ENCODE measurements at regions not wholly inside any gene's neighbourhood (a gene's known extent, or its start where the extent isn't known, plus 50 kb on each side); places are given as distances from the start of the nearest gene placed in this dataset.

DNA sequence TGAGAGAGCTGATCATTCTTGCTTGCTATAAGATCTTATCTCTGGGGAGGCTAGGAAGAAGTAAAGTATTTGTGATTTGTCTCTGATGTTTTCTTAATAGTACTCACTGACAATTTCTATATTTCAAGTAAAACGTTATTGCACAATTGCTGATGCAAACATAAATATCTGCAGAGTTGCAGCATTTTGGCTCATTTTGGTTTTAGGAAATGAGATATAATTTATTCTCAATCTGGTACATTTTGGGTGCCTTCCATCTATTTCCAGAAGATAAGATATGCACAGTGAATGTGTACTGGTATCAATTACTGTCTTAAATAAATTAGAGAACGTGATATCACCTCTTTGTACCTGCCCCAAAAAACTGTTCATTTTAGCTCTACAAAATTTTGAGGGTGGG, 1431.5 kb downstream of the BRINP3 start:
- Histone ChIP-seq H3K4me3 (ENCODE audit: low read depth in 1 of 2, low read length in 2 of 2) (no peak overlapping the region), H3K4me2 (ENCODE audit: insufficient read depth, low read length) (no peak overlapping the region), H3K4me1 (ENCODE audit: insufficient read depth, low read length) (no peaks in the 10 kb centered on the region), H4K20me1 (ENCODE audit: insufficient read depth, low read length) (no peaks in the 10 kb centered on the region), H3K27me3 (ENCODE audit: insufficient read depth, low read length, poor library complexity) (no peaks in the 10 kb centered on the region), H3K79me2 (ENCODE audit: insufficient read depth, low read length) (no peaks in the 10 kb centered on the region), H3K36me3 (ENCODE audit: insufficient read depth, low read length) (no peaks in the 10 kb centered on the region), H3K9me3 (ENCODE audit: insufficient read depth, low read length, severe bottlenecking) (no peaks in the 10 kb centered on the region), H3K27ac (ENCODE audit: low read length) (no peak overlapping the region), H2AFZ (ENCODE audit: low read depth, low read length) (no peak overlapping the region), H3K9ac (ENCODE audit: low read depth, low read length) (no peak overlapping the region)
- no peak for DNase-seq
- no peak for ATAC-seq (ENCODE audit: insufficient read depth, low read depth)
- TF ChIP-seq, protein P1, sequence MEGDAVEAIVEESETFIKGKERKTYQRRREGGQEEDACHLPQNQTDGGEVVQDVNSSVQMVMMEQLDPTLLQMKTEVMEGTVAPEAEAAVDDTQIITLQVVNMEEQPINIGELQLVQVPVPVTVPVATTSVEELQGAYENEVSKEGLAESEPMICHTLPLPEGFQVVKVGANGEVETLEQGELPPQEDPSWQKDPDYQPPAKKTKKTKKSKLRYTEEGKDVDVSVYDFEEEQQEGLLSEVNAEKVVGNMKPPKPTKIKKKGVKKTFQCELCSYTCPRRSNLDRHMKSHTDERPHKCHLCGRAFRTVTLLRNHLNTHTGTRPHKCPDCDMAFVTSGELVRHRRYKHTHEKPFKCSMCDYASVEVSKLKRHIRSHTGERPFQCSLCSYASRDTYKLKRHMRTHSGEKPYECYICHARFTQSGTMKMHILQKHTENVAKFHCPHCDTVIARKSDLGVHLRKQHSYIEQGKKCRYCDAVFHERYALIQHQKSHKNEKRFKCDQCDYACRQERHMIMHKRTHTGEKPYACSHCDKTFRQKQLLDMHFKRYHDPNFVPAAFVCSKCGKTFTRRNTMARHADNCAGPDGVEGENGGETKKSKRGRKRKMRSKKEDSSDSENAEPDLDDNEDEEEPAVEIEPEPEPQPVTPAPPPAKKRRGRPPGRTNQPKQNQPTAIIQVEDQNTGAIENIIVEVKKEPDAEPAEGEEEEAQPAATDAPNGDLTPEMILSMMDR (IDR thresholded peaks at IDR 0.05; ENCODE audit: borderline replicate concordance, extremely low read depth, low read length, poor library complexity, severe bottlenecking) = no peak
- no peak for TF ChIP-seq EZH2 (IDR thresholded peaks at IDR 0.05; ENCODE audit: borderline replicate concordance, low read depth, low read length, severe bottlenecking)

DNA sequence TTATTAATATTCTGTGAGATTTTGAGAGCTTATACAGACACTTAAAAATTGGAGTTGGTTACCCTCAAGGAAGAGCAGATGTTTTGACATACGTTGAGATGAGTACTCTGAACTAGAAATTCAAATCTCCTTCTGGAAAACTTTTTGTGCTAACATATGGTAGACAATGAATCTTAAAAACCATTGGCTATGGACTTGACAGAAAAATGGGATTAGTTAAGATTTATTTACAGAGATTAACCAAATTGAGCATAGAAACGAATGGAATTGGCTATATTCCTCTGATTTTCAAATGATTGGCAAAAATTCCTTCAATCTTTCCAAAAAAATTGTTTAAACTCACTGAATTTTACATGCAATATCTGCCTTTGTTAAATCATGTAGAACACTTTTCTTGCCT, 1392.9 kb downstream of the BRINP3 start:
- TF ChIP-seq, protein P1 (IDR thresholded peaks at IDR 0.05; ENCODE audit: borderline replicate concordance, extremely low read depth, low read length, poor library complexity, severe bottlenecking) = no peak
- TF ChIP-seq EZH2 (IDR thresholded peaks at IDR 0.05; ENCODE audit: borderline replicate concordance, low read depth, low read length, severe bottlenecking) = no peak
- no peak overlapping the region for H3K27ac ChIP-seq (ENCODE audit: low read length)

DNA sequence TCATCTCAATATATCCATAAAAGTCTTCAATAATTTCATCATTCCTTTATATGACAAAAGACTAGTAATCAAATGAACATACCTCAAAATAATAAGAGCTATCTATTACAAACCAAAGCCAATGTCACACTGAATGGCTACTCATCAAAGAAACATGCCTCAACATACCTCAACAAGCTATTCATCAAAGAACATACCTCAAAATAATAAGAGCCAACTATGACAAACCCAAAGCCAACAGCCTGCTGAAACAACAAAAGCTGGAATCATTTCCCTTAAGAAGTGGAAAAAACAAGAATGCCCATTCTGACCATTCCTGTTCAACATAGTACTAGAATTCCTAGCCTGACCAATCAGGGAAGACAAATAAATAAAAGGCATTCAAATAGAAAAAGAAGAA, 1373.7 kb downstream of the BRINP3 start:
- H3K4me1 ChIP-seq (ENCODE audit: insufficient read depth, low read length) = no peaks in the 10 kb centered on the region
- no peak overlapping the region for H2AFZ ChIP-seq (ENCODE audit: low read depth, low read length)
- no peak for TF ChIP-seq EZH2 (IDR thresholded peaks at IDR 0.05; ENCODE audit: borderline replicate concordance, low read depth, low read length, severe bottlenecking)
- TF ChIP-seq, protein P1 (IDR thresholded peaks at IDR 0.05; ENCODE audit: borderline replicate concordance, extremely low read depth, low read length, poor library complexity, severe bottlenecking) = no peak
- DNase-seq (no peak), ATAC-seq (ENCODE audit: insufficient read depth, low read depth) (no peak)
- no peaks in the 10 kb centered on the region for H3K9me3 ChIP-seq (ENCODE audit: insufficient read depth, low read length, severe bottlenecking)
- no peaks in the 10 kb centered on the region for H3K36me3 ChIP-seq (ENCODE audit: insufficient read depth, low read length)
- H3K27me3 ChIP-seq (ENCODE audit: insufficient read depth, low read length, poor library complexity) = no peaks in the 10 kb centered on the region
- no peak overlapping the region for H3K9ac ChIP-seq (ENCODE audit: low read depth, low read length)
- no peak overlapping the region for H3K4me3 ChIP-seq (ENCODE audit: low read depth in 1 of 2, low read length in 2 of 2)
- no peak overlapping the region for H3K27ac ChIP-seq (ENCODE audit: low read length)
- no peaks in the 10 kb centered on the region for H4K20me1 ChIP-seq (ENCODE audit: insufficient read depth, low read length)
- H3K79me2 ChIP-seq (ENCODE audit: insufficient read depth, low read length) = no peaks in the 10 kb centered on the region
- no peak overlapping the region for H3K4me2 ChIP-seq (ENCODE audit: insufficient read depth, low read length)

More for the DNA sequence above, 1392.9 kb downstream of the BRINP3 start:
- Histone ChIP-seq H3K4me2 (ENCODE audit: insufficient read depth, low read length) (no peak overlapping the region), H3K9ac (ENCODE audit: low read depth, low read length) (no peak overlapping the region), H2AFZ (ENCODE audit: low read depth, low read length) (no peak overlapping the region), H3K4me3 (ENCODE audit: low read depth in 1 of 2, low read length in 2 of 2) (no peak overlapping the region), H4K20me1 (ENCODE audit: insufficient read depth, low read length) (no peaks in the 10 kb centered on the region), H3K27me3 (ENCODE audit: insufficient read depth, low read length, poor library complexity) (no peaks in the 10 kb centered on the region), H3K9me3 (ENCODE audit: insufficient read depth, low read length, severe bottlenecking) (no peaks in the 10 kb centered on the region), H3K4me1 (ENCODE audit: insufficient read depth, low read length) (no peaks in the 10 kb centered on the region), H3K36me3 (ENCODE audit: insufficient read depth, low read length) (no peaks in the 10 kb centered on the region), H3K79me2 (ENCODE audit: insufficient read depth, low read length) (no peaks in the 10 kb centered on the region)
- DNase-seq (no peak), ATAC-seq (ENCODE audit: insufficient read depth, low read depth) (no peak)
